ENCODE measurements at regions not wholly inside any gene's neighbourhood (a gene's known extent, or its start where the extent isn't known, plus 50 kb on each side); places are given as distances from the start of the nearest gene placed in this dataset.
A peak's percentile ranks its signal among the peaks of the same experiment; 100 is the strongest.

GRCh38 chr2:105649534-105649933 lies 95.2 kb upstream of the NCK2 start:
- DNase-seq = no peak

GRCh38 chr2:105647731-105648130 lies 97.0 kb upstream of the NCK2 start:
- DNase-seq = no peak

- no peak for DNase-seq
These were observed 98.0 kb upstream of the NCK2 start for GRCh38 chr2:105646774-105647076.

DNA sequence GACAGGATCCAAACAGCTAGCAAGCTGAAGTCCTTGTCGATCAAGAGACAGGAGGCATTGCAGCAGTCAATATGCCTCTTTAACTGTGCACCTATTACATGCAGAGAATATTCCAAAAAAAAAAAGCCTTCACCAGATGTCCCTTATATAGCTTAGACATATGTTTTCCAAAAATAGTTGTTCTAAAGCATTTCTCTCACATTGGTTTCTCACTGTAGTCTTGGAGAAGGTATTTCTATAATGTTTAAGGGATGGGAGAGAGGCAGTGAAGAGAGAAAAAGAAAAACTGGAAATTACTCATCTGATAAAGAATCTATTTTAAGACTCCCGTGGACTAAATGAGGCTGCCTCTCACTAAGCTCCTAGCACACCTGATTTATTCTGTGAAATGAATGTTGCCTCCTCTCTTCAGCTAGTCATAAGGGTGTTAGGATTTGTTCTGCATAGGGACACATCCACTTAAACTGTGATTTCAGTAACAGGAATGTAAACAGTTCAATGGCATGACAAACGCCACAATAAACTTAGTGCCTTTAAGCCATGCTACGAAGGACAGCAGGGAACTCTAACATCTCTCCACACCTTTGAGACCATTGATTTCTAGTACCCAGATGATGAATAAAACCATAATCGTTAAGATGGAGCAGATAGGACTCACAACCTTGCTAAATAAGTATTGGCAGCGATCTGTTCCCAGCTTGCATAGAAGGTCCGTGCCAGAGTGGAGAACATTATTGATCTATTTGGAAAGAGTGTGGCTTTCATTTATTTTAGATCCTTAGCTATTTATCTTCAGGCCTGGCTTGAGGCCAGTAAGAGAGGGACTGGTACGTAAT lies 98.6 kb upstream of the NCK2 start:
- no peak for DNase-seq

DNA sequence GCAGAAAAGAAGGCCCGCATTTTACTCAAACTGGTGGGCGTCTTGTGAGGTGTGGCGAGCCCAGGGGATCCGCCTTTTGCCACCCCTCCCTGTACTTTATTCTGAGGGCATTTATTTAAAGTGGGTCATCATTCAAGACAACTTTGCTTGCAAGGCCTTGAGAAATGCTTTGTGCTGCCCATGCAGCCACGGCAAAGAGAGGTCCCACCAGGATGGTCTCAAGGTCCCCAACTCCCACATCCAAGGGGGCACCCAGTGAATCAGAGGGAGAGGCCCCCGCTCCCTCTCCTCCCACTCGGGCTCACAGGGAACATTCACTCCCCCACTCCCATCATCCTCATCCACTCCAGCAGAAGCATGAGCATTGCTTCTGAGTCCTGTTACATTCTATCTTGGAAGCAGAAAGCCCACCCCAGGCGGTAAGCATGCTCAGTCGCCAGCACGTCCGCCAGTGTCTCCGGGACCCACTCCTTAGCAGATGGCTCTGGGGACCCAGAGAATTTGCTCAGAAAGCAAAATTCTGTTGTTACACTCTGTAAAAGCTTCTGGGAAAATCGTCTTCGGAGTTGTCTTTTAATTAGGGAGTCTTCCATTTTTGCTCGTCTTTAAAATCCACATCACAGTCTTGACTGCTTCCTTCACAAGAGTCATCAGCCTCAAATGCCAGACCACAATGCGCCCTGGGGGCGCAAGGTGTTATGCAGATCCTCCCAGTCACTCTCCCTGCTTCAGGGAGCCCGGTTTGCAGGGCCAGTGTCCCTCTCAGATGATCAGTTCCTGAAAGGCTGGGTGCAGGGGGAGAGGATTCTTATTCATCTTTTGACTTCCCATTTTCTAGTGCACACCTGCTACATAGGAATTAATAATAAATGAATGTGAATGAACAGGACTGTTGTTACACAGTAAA lies 99.4 kb upstream of the NCK2 start:
- peak in 1 of 2 experiments; percentile 66 for DNase-seq

DNA sequence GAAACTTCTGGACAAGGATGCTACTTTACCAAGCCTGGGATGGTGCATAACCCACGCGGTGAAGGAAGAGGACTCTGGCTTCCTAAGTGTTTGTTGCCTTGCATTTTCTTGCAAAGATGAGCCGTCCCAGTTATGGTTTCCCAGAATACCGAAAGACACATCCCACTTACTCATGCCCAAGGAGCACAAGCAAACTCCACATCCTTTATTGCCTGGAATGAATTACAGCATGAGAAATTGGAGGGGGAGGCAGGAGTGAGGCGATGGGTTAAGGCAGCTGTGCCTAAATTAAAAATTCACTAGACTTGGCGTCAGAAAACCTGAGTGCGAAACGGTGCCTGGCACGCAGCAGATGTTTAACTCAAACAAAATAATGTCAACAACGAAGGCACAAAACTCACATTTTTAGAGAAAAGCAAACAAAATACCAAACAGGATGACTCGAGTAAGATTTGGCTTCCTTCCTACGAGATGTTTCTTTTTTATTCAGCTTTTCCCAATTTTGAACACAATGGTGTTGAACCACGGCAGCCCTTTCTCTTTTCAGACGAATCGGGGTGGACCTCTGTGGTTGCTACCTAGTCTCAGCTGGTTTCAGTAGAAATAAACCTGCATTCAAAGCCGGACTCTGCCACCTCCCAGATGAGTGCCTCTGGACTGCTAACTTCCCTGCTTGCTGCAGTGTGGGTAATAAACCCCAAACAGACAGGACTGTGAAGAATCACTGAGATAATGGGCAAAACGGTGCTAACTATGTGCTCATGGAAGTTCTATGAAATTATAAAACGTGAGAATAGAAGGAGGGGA lies 100.3 kb upstream of the NCK2 start:
- peak; percentile 83 to 84 for DNase-seq

DNA sequence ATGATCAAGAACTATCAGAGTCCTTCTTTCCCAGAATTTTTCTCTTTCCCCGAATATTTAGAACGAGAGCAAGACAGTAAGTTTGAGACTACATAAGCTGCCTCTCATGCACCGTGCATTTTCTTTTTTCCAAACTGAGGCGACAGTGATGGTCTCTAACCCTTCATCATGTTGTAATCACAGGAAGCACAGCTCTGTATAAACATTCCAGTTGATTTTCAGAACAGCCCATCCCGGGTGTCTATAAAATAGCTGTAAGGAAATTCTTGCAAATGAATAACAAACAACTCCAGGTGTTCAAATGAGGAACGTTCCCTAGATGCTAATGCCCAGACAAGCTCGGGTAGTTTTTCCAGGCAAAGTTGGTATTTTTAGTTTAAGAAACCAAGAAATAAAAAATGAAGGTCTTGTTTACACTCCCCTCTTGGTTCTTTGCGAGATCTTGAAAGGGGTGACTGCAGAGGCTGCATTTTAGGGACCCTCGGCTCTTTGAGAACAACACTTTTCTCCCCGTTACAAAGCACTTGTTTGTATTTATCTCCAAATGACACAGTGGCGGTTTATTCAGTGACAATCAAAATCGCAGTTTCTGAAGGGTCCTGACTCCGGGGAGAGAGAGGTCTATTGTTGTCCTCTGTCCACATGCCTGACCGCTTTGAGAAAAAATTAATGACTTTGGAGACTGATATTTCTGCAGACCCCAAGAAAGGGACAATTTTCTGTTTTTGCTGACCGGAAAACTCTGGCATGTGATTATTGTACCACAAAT lies 101.1 kb upstream of the NCK2 start:
- peak; percentile 94 to 96 for DNase-seq

- no peak for DNase-seq
These were observed 103.3 kb upstream of the NCK2 start for GRCh38 chr2:105641389-105641811.

DNA sequence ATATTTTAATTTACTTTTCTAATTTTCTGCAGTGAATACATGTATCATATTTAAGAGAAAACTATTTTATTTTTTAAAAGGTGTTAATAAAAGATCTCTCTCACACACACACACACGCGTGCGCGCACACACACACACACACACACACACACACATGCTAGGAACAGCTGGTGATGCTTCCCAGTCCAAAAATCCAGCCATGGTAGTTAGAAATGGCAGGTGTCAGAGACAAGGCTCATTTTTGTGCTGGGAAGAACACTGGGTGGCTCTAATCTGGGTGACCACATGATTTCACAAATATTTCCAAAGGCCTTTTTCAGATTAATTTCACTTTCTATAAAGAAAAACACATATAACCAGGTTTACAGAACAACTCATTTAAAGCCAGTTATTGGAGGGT lies 104.5 kb upstream of the NCK2 start:
- DNase-seq = no peak

GRCh38 chr2:105636109-105636740 lies 108.5 kb upstream of the NCK2 start:
- no peak for DNase-seq

DNA sequence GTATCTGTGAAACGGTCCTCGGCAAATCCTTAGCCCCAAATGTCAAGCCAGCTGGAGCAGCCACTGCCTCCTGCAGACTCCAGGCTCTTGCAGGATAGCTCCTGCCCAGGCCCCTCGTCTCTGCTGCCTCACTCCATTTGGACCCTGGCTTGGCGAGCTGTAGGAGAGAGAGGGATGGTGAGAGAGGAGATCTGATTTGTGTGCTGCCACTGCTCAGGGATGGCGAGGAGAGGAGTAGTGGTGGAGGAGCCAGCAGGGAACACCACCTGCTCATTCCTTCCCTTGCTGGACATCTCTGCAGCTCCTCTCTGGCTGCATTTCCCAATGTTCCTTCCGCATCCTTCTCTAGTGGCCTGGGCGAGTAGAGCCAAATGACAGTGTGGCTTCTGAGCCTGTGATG lies 109.1 kb upstream of the NCK2 start:
- DNase-seq = no peak

GRCh38 chr2:105634198-105634597 lies 110.5 kb upstream of the NCK2 start:
- peak in 1 of 2 experiments; percentile 39 for DNase-seq

DNA sequence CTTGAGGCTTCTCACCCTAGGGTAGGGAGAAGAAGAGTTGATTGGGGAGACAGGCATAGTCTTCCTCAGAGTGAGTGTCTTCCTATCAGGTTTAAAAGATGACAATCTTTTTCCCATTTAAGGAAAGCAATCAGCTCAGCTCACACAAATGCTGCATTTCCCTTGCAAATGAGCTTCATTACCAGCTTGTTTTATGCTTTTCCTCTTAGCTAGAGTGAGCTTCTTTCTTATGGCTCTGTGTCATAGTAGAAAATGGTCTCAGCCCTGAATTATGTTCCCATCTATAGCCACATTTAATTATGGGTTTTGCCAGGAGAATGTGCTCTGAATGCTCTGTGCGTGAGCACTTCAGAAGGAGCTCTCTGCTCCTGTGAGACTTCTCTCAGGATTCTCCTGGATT lies 112.8 kb upstream of the NCK2 start:
- peak; percentile 94 for DNase-seq

- DNase-seq = no peak
These were observed 113.7 kb upstream of the NCK2 start for GRCh38 chr2:105631011-105631410.

GRCh38 chr2:105629634-105630033 lies 115.1 kb upstream of the NCK2 start:
- DNase-seq = peak; percentile 81 to 83

GRCh38 chr2:105627534-105627933 lies 117.2 kb upstream of the NCK2 start:
- DNase-seq = no peak

GRCh38 chr2:105626966-105627340 lies 117.8 kb upstream of the NCK2 start:
- no peak for DNase-seq

- DNase-seq = peak; percentile 92 to 93
These were observed 118.3 kb upstream of the NCK2 start for GRCh38 chr2:105626212-105626965.

DNA sequence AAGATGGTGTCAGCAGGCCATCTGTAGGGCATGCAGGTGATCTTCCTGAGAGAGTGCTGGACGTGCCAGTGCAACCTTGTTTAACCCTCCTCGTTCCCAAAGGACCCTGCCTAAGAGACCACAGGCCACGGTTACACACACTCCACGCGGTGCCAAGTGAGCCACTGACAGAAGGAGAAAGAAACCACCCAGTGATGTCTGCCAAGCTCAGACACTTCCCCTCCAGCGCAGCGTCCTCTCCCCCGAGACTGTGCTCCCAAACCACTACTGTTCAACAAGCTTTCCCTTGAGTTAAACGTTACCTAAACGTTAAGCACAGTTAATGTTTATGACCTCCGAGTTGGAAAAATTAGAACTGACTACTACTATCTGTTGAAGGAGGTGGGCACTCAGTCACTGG lies 119.1 kb upstream of the NCK2 start:
- peak in 1 of 2 experiments; percentile 70 for DNase-seq

GRCh38 chr2:105621038-105621437 lies 123.7 kb upstream of the NCK2 start:
- DNase-seq = no peak

DNA sequence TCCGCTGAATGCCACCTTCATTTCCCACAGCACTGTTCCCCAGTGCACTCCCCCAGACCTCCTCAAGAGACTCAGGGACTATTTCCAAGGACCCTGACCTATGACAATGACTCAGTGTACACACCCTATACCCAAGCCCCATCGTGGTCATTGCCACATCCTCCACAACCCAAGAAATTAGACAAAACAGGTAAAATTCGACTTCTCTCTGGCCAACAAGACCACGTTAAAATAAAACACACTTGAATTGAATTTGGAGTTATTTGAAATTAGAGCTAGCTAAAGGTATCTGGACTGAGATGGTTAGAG lies 126.4 kb upstream of the NCK2 start:
- no peak for DNase-seq
